Keratinocyte (primary cell): ENCODE measurements at regions not wholly inside any gene's neighbourhood (a gene's known extent, or its start where the extent isn't known, plus 50 kb on each side); places are given as distances from the start of the nearest gene placed in this dataset.

ENCODE experiments used
- CTCF ChIP-seq, 3 experiments: IDR thresholded peaks in 1 of 3; conservative IDR thresholded peaks in 1 of 3; optimal IDR thresholded peaks in 1 of 3; 2 replicates in 2 of 3; 3 replicates in 1 of 3; pipeline versions ENCODE3 to v1.5.1; 2011; ENCODE audit warnings: low read length in 3 of 3, mild to moderate bottlenecking in 3 of 3, moderate library complexity in 2 of 3, control low read depth in 1 of 3, inconsistent platforms in 1 of 3; ENCODE audit not compliant: insufficient read depth in 2 of 3; ENCODE audit errors: extremely low read depth in 1 of 3
- EZH2 ChIP-seq: IDR thresholded peaks from one replicate; pipeline ENCODE4 v1.6.1; 2012; ENCODE audit warnings: inconsistent platforms, mild to moderate bottlenecking, low read length, moderate library complexity

- TF ChIP-seq CTCF (optimal IDR thresholded peaks at IDR 0.05 in 1 of 3, IDR thresholded peaks at IDR 0.05 in 1 of 3, conservative IDR thresholded peaks at IDR 0.05 in 1 of 3; ENCODE audit: extremely low read depth in 1 of 3, insufficient read depth in 2 of 3, low read length in 3 of 3) (no peak), EZH2 (no peak)
Observed at GRCh38 chr14:25484235-25484634, 434.3 kb upstream of the STXBP6 start.
